SK-N-SH treated with all-trans-retinoic acid at 6 μM for 48 hours (cell line): ENCODE measurements at regions not wholly inside any gene's neighbourhood (a gene's known extent, or its start where the extent isn't known, plus 50 kb on each side); places are given as distances from the start of the nearest gene placed in this dataset.

Experiments used
- ATAC-seq: fragments of 200-7000 bp; cut with Tn5 transposase; 3 replicates; pipeline ENCODE4 v1.9.1; 2020; ENCODE audit warnings: mild to moderate bottlenecking, moderate library complexity
- ARNTL ChIP-seq: fragments of 450-650 bp; formaldehyde crosslinking; IDR thresholded peaks from 2 replicates; pipeline ENCODE4 v1.5.0; 2020; ENCODE audit warnings: low read depth, mild to moderate bottlenecking, moderate library complexity, borderline replicate concordance
- BACH2 ChIP-seq: fragments of 250-450 bp; sonication (Bioruptor Pico); IDR thresholded peaks from 2 replicates; pipeline ENCODE4 v1.9.0; 2021; ENCODE audit warnings: mild to moderate bottlenecking, borderline replicate concordance
- CSDC2 ChIP-seq: fragments of 250-450 bp; sonication (Bioruptor Pico); IDR thresholded peaks from 2 replicates; pipeline ENCODE4 v1.5.0; 2020; ENCODE audit warnings: mild to moderate bottlenecking, moderate library complexity
- ESRRG ChIP-seq: fragments of 250-450 bp; sonication (Bioruptor Pico); IDR thresholded peaks from 2 replicates; pipeline ENCODE4 v1.6.1; 2021; ENCODE audit warnings: mild to moderate bottlenecking
- GLIS3 ChIP-seq: fragments of 250-450 bp; sonication (Bioruptor Pico); IDR thresholded peaks from 2 replicates; pipeline ENCODE4 v1.5.0; 2020; ENCODE audit warnings: mild to moderate bottlenecking, moderate library complexity
- ISL1 ChIP-seq: fragments of 250-450 bp; sonication (Bioruptor Pico); IDR thresholded peaks from 2 replicates; pipeline ENCODE4 v2.1.2; 2022; ENCODE audit warnings: mild to moderate bottlenecking, moderate library complexity
- OSR1 ChIP-seq: fragments of 250-450 bp; sonication (Bioruptor Pico); IDR thresholded peaks from 2 replicates; pipeline ENCODE4 v1.8.0; 2022; ENCODE audit warnings: moderate library complexity, mild to moderate bottlenecking, inconsistent platforms
- PPARA ChIP-seq: fragments of 250-450 bp; sonication (Bioruptor Pico); IDR thresholded peaks from 2 replicates; pipeline ENCODE4 v1.5.0; 2020; ENCODE audit warnings: mild to moderate bottlenecking, borderline replicate concordance
- RARB ChIP-seq: fragments of 250-450 bp; sonication (Bioruptor Pico); IDR thresholded peaks from 2 replicates; pipeline ENCODE4 v1.8.0; 2021; ENCODE audit warnings: mild to moderate bottlenecking, moderate library complexity
- SNAI2 ChIP-seq: fragments of 250-450 bp; sonication (Bioruptor Pico); IDR thresholded peaks from 2 replicates; pipeline ENCODE4 v1.5.0; 2020; ENCODE audit warnings: mild to moderate bottlenecking, moderate library complexity
- TCF4 ChIP-seq: fragments of 250-450 bp; sonication (Bioruptor Pico); IDR thresholded peaks from 2 replicates; pipeline ENCODE4 v1.8.0; 2021; ENCODE audit warnings: mild to moderate bottlenecking, moderate library complexity, borderline replicate concordance
- TOX ChIP-seq: fragments of 250-450 bp; sonication (Bioruptor Pico); IDR thresholded peaks from 2 replicates; pipeline ENCODE4 v1.8.0; 2021; ENCODE audit warnings: mild to moderate bottlenecking, moderate library complexity, borderline replicate concordance
- ZFP3 ChIP-seq: fragments of 250-450 bp; sonication (Bioruptor Pico); IDR thresholded peaks from 2 replicates; pipeline ENCODE4 v1.5.0; 2020; ENCODE audit warnings: mild to moderate bottlenecking, moderate library complexity
- ZFP30 ChIP-seq: fragments of 450-650 bp; formaldehyde crosslinking; IDR thresholded peaks from 2 replicates; pipeline ENCODE4 v1.5.0; 2022; ENCODE audit warnings: mild to moderate bottlenecking, moderate library complexity
- ZNF565 ChIP-seq: fragments of 450-650 bp; formaldehyde crosslinking; conservative IDR thresholded peaks from 2 replicates; pipeline ENCODE4 v1.5.0; 2020; ENCODE audit warnings: low read depth, mild to moderate bottlenecking, moderate library complexity
- ZNF70 ChIP-seq: fragments of 450-650 bp; formaldehyde crosslinking; IDR thresholded peaks from 2 replicates; pipeline ENCODE4 v1.5.0; 2020; ENCODE audit warnings: mild to moderate bottlenecking, moderate library complexity
- ZNF8 ChIP-seq: fragments of 450-650 bp; formaldehyde crosslinking; IDR thresholded peaks from 2 replicates; pipeline ENCODE4 v1.5.0; 2020; ENCODE audit warnings: mild to moderate bottlenecking, moderate library complexity
- TF ChIP-seq, protein P1 (sequence below): fragments of 250-450 bp; sonication (Bioruptor Pico); IDR thresholded peaks from 2 replicates; pipeline ENCODE4 v1.5.1; 2021; ENCODE audit warnings: mild to moderate bottlenecking, moderate library complexity
- TF ChIP-seq, protein P2 (sequence below): fragments of 250-450 bp; sonication (Bioruptor Pico); IDR thresholded peaks from 2 replicates; pipeline ENCODE4 v1.5.1; 2020; ENCODE audit warnings: low read depth, mild to moderate bottlenecking, moderate library complexity
- TF ChIP-seq, protein P3 (sequence below): fragments of 250-450 bp; sonication (Bioruptor Pico); IDR thresholded peaks from 2 replicates; pipeline ENCODE4 v1.8.0; 2020; ENCODE audit warnings: mild to moderate bottlenecking, moderate library complexity, borderline replicate concordance
- TF ChIP-seq, protein P4 (sequence below): fragments of 250-450 bp; sonication (Bioruptor Pico); IDR thresholded peaks from 2 replicates; pipeline ENCODE4 v1.5.0; 2020; ENCODE audit warnings: mild to moderate bottlenecking, moderate library complexity

DNA sequence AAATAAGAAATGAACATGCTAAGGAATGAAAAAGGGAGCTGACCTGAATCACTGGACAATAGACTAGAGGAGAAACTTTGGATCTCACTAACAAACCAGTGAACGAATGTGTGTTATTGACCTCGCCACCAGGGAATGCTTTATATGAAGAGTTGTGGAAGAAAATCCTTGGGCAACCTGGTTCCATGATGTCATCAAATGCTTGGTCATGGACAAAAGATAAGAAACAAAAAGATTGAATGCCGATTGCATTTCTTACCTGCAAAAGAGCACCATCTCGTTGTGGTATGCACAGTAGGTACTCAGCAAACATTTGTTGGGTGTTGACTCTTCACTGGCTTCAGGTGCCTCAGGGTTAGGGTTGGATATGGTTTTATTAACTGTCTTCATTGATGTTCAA, 165.2 kb upstream of the TSHZ2 start:
- no peak for ATAC-seq
- no peak for TF ChIP-seq GLIS3 (CRISPR knock-in tag)
- TF ChIP-seq ZNF565 (CRISPR knock-in tag) = no peak
- TF ChIP-seq, protein P1, sequence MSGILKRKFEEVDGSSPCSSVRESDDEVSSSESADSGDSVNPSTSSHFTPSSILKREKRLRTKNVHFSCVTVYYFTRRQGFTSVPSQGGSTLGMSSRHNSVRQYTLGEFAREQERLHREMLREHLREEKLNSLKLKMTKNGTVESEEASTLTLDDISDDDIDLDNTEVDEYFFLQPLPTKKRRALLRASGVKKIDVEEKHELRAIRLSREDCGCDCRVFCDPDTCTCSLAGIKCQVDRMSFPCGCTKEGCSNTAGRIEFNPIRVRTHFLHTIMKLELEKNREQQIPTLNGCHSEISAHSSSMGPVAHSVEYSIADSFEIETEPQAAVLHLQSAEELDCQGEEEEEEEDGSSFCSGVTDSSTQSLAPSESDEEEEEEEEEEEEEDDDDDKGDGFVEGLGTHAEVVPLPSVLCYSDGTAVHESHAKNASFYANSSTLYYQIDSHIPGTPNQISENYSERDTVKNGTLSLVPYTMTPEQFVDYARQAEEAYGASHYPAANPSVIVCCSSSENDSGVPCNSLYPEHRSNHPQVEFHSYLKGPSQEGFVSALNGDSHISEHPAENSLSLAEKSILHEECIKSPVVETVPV (CRISPR knock-in tag) = no peak
- no peak for TF ChIP-seq RARB (CRISPR knock-in tag)
- no peak for TF ChIP-seq ZFP3
- no peak for TF ChIP-seq ZFP30
- TF ChIP-seq TOX = no peak
- TF ChIP-seq ZNF70 (CRISPR knock-in tag) = no peak
- TF ChIP-seq ISL1 (CRISPR knock-in tag) = no peak
- TF ChIP-seq SNAI2 (CRISPR knock-in tag) = no peak
- TF ChIP-seq, protein P2, sequence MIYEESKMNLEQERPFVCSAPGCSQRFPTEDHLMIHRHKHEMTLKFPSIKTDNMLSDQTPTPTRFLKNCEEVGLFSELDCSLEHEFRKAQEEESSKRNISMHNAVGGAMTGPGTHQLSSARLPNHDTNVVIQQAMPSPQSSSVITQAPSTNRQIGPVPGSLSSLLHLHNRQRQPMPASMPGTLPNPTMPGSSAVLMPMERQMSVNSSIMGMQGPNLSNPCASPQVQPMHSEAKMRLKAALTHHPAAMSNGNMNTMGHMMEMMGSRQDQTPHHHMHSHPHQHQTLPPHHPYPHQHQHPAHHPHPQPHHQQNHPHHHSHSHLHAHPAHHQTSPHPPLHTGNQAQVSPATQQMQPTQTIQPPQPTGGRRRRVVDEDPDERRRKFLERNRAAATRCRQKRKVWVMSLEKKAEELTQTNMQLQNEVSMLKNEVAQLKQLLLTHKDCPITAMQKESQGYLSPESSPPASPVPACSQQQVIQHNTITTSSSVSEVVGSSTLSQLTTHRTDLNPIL = no peak
- TF ChIP-seq BACH2 (CRISPR knock-in tag) = no peak
- no peak for TF ChIP-seq ESRRG (CRISPR knock-in tag)
- TF ChIP-seq OSR1 (CRISPR knock-in tag) = no peak
- TF ChIP-seq, protein P3, sequence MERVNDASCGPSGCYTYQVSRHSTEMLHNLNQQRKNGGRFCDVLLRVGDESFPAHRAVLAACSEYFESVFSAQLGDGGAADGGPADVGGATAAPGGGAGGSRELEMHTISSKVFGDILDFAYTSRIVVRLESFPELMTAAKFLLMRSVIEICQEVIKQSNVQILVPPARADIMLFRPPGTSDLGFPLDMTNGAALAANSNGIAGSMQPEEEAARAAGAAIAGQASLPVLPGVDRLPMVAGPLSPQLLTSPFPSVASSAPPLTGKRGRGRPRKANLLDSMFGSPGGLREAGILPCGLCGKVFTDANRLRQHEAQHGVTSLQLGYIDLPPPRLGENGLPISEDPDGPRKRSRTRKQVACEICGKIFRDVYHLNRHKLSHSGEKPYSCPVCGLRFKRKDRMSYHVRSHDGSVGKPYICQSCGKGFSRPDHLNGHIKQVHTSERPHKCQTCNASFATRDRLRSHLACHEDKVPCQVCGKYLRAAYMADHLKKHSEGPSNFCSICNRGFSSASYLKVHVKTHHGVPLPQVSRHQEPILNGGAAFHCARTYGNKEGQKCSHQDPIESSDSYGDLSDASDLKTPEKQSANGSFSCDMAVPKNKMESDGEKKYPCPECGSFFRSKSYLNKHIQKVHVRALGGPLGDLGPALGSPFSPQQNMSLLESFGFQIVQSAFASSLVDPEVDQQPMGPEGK (CRISPR knock-in tag) = no peak

DNA sequence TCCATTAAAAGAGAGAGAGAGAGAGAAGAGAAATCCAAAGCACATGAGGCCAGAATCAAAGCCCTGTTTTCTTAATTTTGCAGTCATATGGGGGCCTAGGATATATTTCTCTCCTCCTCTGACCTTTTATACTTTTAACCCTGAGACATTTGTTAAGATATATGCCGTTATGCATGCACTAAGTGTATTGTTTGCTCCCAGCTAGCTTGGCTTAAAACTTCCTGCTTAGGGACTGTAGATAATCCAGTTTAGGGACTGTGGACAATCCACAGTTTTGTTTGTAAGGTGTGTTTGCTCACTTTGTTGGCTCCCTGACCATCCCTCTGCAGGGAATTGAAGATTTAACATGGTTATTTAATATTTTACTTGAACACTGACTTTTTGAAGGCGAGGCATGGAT, 166.3 kb upstream of the TSHZ2 start:
- ATAC-seq = no peak
- TF ChIP-seq ZFP3 (no peak), PPARA (CRISPR knock-in tag) (no peak), OSR1 (CRISPR knock-in tag) (no peak)
- TF ChIP-seq, protein P2 = no peak
- TF ChIP-seq, all 23 proteins: peak for 0

DNA sequence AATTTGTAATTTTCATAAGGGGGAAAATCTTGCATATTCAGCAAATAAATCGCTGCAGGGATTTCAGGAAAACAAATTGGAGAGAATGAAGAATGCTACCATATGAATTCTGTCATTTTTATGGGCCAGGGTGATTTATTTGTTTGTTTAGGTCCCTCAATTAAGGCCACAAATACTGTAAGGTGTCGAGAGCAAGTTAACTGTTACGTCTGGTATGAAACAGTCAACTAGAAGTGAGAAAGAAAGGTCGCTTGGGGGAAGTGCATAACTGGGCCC, 166.9 kb upstream of the TSHZ2 start:
- TF ChIP-seq ISL1 (CRISPR knock-in tag) (no peak), TOX (no peak), GLIS3 (CRISPR knock-in tag) (no peak), PPARA (CRISPR knock-in tag) (no peak)
- no peak for ATAC-seq

DNA sequence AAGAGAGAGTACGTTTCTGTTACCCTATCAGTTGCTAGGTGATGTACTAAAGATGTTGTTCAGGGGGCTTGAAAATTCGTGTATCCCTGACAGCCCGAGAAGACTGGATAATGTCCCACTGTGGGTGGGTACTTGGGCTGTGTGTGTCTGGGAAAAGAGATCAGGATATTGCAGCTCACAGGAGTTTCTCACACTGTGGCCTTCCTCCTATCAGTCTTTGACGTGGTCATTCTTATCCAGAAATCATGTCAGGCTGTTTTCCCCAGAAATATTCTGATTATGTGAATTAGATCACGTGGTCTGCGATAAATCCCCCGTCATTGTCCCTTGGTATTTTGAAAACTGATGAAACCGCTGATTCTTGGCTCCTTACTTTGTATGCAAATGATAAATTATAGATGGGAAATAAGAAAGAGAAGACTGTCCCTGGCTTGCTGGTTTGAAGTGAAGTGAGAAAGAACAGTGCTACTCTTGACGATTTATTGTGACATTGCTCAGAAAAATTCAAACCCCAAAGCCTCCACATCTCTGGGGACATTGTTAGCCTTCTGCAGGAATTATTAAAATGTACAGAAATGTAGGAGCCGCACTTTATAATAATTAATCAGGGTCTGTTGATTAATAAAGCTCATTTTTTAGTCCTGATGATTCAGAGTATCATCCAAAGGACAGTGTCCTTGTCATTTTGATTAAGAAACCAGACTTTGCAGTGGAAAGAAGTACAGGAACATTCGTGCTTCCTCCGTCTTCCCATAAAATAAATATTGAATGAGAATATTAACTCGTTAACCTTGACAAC, 167.5 kb upstream of the TSHZ2 start:
- TF ChIP-seq OSR1 (CRISPR knock-in tag) = no peak
- TF ChIP-seq RARB (CRISPR knock-in tag) = no peak
- TF ChIP-seq ARNTL (CRISPR knock-in tag) = no peak
- TF ChIP-seq ESRRG (CRISPR knock-in tag) = no peak
- no peak for TF ChIP-seq SNAI2 (CRISPR knock-in tag)
- TF ChIP-seq PPARA (CRISPR knock-in tag) = no peak
- TF ChIP-seq CSDC2 (CRISPR knock-in tag) = no peak
- TF ChIP-seq, all 23 proteins: peak for 0
- no peak for ATAC-seq

DNA sequence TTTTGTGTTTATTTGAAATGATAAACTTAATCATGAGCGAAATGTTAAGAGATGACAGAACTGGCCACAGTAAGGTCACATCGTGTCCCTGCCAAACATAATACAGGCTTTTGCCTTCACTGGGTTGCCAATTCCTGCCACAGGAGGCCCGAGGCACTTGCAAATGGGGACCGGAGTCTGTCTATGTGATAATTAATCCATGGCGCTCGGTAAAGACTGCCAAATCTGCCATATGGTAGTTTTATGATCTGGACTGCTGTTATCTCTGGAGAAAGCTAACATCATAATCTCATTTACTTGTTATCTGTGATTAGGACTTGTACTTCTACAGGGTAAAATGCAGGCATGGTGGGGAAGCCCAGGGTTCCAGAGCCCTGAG, 170.5 kb upstream of the TSHZ2 start:
- TF ChIP-seq TCF4 (CRISPR knock-in tag) = peak; percentile 97
- TF ChIP-seq GLIS3 (CRISPR knock-in tag) = 0 out of 2 replicates have a peak, but pooled peaks have one; percentile 6
- TF ChIP-seq, protein P4, sequence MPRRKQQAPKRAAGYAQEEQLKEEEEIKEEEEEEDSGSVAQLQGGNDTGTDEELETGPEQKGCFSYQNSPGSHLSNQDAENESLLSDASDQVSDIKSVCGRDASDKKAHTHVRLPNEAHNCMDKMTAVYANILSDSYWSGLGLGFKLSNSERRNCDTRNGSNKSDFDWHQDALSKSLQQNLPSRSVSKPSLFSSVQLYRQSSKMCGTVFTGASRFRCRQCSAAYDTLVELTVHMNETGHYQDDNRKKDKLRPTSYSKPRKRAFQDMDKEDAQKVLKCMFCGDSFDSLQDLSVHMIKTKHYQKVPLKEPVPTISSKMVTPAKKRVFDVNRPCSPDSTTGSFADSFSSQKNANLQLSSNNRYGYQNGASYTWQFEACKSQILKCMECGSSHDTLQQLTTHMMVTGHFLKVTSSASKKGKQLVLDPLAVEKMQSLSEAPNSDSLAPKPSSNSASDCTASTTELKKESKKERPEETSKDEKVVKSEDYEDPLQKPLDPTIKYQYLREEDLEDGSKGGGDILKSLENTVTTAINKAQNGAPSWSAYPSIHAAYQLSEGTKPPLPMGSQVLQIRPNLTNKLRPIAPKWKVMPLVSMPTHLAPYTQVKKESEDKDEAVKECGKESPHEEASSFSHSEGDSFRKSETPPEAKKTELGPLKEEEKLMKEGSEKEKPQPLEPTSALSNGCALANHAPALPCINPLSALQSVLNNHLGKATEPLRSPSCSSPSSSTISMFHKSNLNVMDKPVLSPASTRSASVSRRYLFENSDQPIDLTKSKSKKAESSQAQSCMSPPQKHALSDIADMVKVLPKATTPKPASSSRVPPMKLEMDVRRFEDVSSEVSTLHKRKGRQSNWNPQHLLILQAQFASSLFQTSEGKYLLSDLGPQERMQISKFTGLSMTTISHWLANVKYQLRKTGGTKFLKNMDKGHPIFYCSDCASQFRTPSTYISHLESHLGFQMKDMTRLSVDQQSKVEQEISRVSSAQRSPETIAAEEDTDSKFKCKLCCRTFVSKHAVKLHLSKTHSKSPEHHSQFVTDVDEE = peak; percentile 92
- peak; percentile 71 for TF ChIP-seq SNAI2 (CRISPR knock-in tag)
- no peak for TF ChIP-seq ARNTL (CRISPR knock-in tag)
- TF ChIP-seq ZNF70 (CRISPR knock-in tag) = no peak
- peak; percentile 66 for TF ChIP-seq ISL1 (CRISPR knock-in tag)
- TF ChIP-seq, protein P2 = peak; percentile 39; the same call in 1 of the 2 replicates
- TF ChIP-seq ZFP3 = 0 out of 2 replicates have a peak, but pooled peaks have one; percentile 37
- TF ChIP-seq ZNF8 = peak; percentile 15; the same call in 1 of the 2 replicates
- TF ChIP-seq, protein P1 (CRISPR knock-in tag) = no peak
- peak; percentile 68; the same call in 1 of the 2 replicates for TF ChIP-seq PPARA (CRISPR knock-in tag)
- no peak; the same call in 2 of the 3 replicates for ATAC-seq
